ENCODE measurements at regions not wholly inside any gene's neighbourhood (a gene's known extent, or its start where the extent isn't known, plus 50 kb on each side); places are given as distances from the start of the nearest gene placed in this dataset.
A peak's percentile ranks its signal among the peaks of the same experiment; 100 is the strongest.
"Not testable (repeated sequence)": the region's sequence is repeated elsewhere in the genome, so short reads cannot be mapped to it uniquely, and the experiment has no call there.

- H3K27me3 Mint-ChIP-seq (ENCODE audit: low read depth) = no peaks in the 10 kb centered on the region
Observed at GRCh38 chr4:14143892-14144291, 516.4 kb upstream of the BOD1L1 start.

GRCh38 chr4:14149176-14150053, 521.9 kb upstream of the BOD1L1 start:
- Mint-ChIP-seq H3K4me1 (ENCODE audit: low read depth) (no peaks in the 10 kb centered on the region), H3K36me3 (ENCODE audit: low read depth) (no peaks in the 10 kb centered on the region), H3K9me3 (no peaks in the 10 kb centered on the region), H3K27me3 (ENCODE audit: low read depth) (no peaks in the 10 kb centered on the region), H3K27ac (no peak overlapping the region), H3K4me3 (no peak overlapping the region)
- no peak for DNase-seq
- intact Hi-C loops (cut with micrococcal nuclease) = no loop called here
- CTCF ChIA-PET = interaction anchor here (0.7 kb wide), 2 partner anchors 11 to 1249 kb away, joined by 3 to 6 read pairs; no protein-coding TSS in a partner anchor

More at GRCh38 chr4:14143892-14144291, 516.4 kb upstream of the BOD1L1 start:
- no peaks in the 10 kb centered on the region for H3K36me3 Mint-ChIP-seq (ENCODE audit: low read depth)
- H3K9me3 Mint-ChIP-seq = no peaks in the 10 kb centered on the region
- H3K4me1 Mint-ChIP-seq (ENCODE audit: low read depth) = no peaks in the 10 kb centered on the region
- CTCF ChIA-PET = no interaction called here
- DNase-seq = no peak
- H3K27ac Mint-ChIP-seq = no peak overlapping the region
- intact Hi-C loops (cut with micrococcal nuclease) = no loop called here
- no peak overlapping the region for H3K4me3 Mint-ChIP-seq

GRCh38 chr4:14151101-14151500, 523.6 kb upstream of the BOD1L1 start:
- H3K4me3 Mint-ChIP-seq = no peak overlapping the region
- no peak overlapping the region for H3K27ac Mint-ChIP-seq
- DNase-seq = no peak
- no peaks in the 10 kb centered on the region for H3K4me1 Mint-ChIP-seq (ENCODE audit: low read depth)
- H3K36me3 Mint-ChIP-seq (ENCODE audit: low read depth) = no peaks in the 10 kb centered on the region
- H3K9me3 Mint-ChIP-seq = no peaks in the 10 kb centered on the region
- H3K27me3 Mint-ChIP-seq (ENCODE audit: low read depth) = peaks cover 6% of the 10 kb centered on the region
- intact Hi-C loops (cut with micrococcal nuclease) = no loop called here
- CTCF ChIA-PET = no interaction called here

- no peaks in the 10 kb centered on the region for H3K9me3 Mint-ChIP-seq
- intact Hi-C loops (cut with micrococcal nuclease) = no loop called here
- no peak overlapping the region for H3K4me3 Mint-ChIP-seq
- no peak for DNase-seq
- peaks cover 10% of the 10 kb centered on the region for H3K27me3 Mint-ChIP-seq (ENCODE audit: low read depth)
- no peak overlapping the region for H3K27ac Mint-ChIP-seq
- H3K36me3 Mint-ChIP-seq (ENCODE audit: low read depth) = no peaks in the 10 kb centered on the region
- H3K4me1 Mint-ChIP-seq (ENCODE audit: low read depth) = no peaks in the 10 kb centered on the region
- CTCF ChIA-PET = no interaction called here
Observed at GRCh38 chr4:14152834-14153519, 525.5 kb upstream of the BOD1L1 start.

- Mint-ChIP-seq H3K4me3 (no peak overlapping the region), H3K4me1 (ENCODE audit: low read depth) (no peaks in the 10 kb centered on the region), H3K9me3 (no peaks in the 10 kb centered on the region), H3K27me3 (ENCODE audit: low read depth) (peaks cover 10% of the 10 kb centered on the region), H3K27ac (no peak overlapping the region), H3K36me3 (ENCODE audit: low read depth) (no peaks in the 10 kb centered on the region)
- intact Hi-C loops (cut with micrococcal nuclease) = loop anchor here (5.0 kb wide), 1 partner anchor 499 kb away; no protein-coding TSS in a partner anchor
- no peak for DNase-seq
- CTCF ChIA-PET = no interaction called here
Observed at GRCh38 chr4:14155803-14156202, 528.3 kb upstream of the BOD1L1 start.

- no peaks in the 10 kb centered on the region for H3K9me3 Mint-ChIP-seq
- H3K27ac Mint-ChIP-seq = no peak overlapping the region
- peaks cover 10% of the 10 kb centered on the region for H3K27me3 Mint-ChIP-seq (ENCODE audit: low read depth)
- DNase-seq = no peak
- no peaks in the 10 kb centered on the region for H3K4me1 Mint-ChIP-seq (ENCODE audit: low read depth)
- intact Hi-C loops (cut with micrococcal nuclease) = loop anchor here (5.0 kb wide), 1 partner anchor 500 kb away; no protein-coding TSS in a partner anchor
- H3K4me3 Mint-ChIP-seq = no peak overlapping the region
- no peaks in the 10 kb centered on the region for H3K36me3 Mint-ChIP-seq (ENCODE audit: low read depth)
- CTCF ChIA-PET = no interaction called here
Observed at GRCh38 chr4:14157262-14157661, 529.7 kb upstream of the BOD1L1 start.

GRCh38 chr4:14165222-14165920, 537.8 kb upstream of the BOD1L1 start:
- H3K4me1 Mint-ChIP-seq (ENCODE audit: low read depth) = peaks cover 3% of the 10 kb centered on the region
- H3K27me3 Mint-ChIP-seq (ENCODE audit: low read depth) = no peaks in the 10 kb centered on the region
- no peaks in the 10 kb centered on the region for H3K9me3 Mint-ChIP-seq
- intact Hi-C loops (cut with micrococcal nuclease) = no loop called here
- no peaks in the 10 kb centered on the region for H3K36me3 Mint-ChIP-seq (ENCODE audit: low read depth)
- H3K4me3 Mint-ChIP-seq = no peak overlapping the region
- DNase-seq = no peak
- CTCF ChIA-PET = no interaction called here
- no peak overlapping the region for H3K27ac Mint-ChIP-seq

GRCh38 chr4:14167876-14168510, 540.5 kb upstream of the BOD1L1 start:
- no peaks in the 10 kb centered on the region for H3K9me3 Mint-ChIP-seq
- H3K27ac Mint-ChIP-seq = no peak overlapping the region
- H3K27me3 Mint-ChIP-seq (ENCODE audit: low read depth) = no peaks in the 10 kb centered on the region
- CTCF ChIA-PET = interaction anchor here (0.6 to 0.7 kb wide), 2 partner anchors 514 kb away, joined by 3 read pairs; no protein-coding TSS in a partner anchor
- H3K36me3 Mint-ChIP-seq (ENCODE audit: low read depth) = no peaks in the 10 kb centered on the region
- H3K4me1 Mint-ChIP-seq (ENCODE audit: low read depth) = peaks cover 3% of the 10 kb centered on the region
- DNase-seq = no peak
- intact Hi-C loops (cut with micrococcal nuclease) = no loop called here
- no peak overlapping the region for H3K4me3 Mint-ChIP-seq

GRCh38 chr4:14168919-14169318, 541.4 kb upstream of the BOD1L1 start:
- no peak overlapping the region for H3K4me3 Mint-ChIP-seq

GRCh38 chr4:14169460-14169859, 541.9 kb upstream of the BOD1L1 start:
- intact Hi-C loops (cut with micrococcal nuclease) = no loop called here
- H3K9me3 Mint-ChIP-seq = no peaks in the 10 kb centered on the region
- no peak overlapping the region for H3K27ac Mint-ChIP-seq
- no peaks in the 10 kb centered on the region for H3K27me3 Mint-ChIP-seq (ENCODE audit: low read depth)
- DNase-seq = no peak
- no peaks in the 10 kb centered on the region for H3K36me3 Mint-ChIP-seq (ENCODE audit: low read depth)
- no peak overlapping the region for H3K4me3 Mint-ChIP-seq
- peaks cover 3% of the 10 kb centered on the region for H3K4me1 Mint-ChIP-seq (ENCODE audit: low read depth)
- CTCF ChIA-PET = interaction anchor here (0.7 kb wide), 1 partner anchor 33 kb away, joined by 3 read pairs; no protein-coding TSS in a partner anchor

More at GRCh38 chr4:14168919-14169318, 541.4 kb upstream of the BOD1L1 start:
- Mint-ChIP-seq H3K9me3 (no peaks in the 10 kb centered on the region), H3K27ac (no peak overlapping the region), H3K27me3 (ENCODE audit: low read depth) (no peaks in the 10 kb centered on the region), H3K36me3 (ENCODE audit: low read depth) (no peaks in the 10 kb centered on the region), H3K4me1 (ENCODE audit: low read depth) (peaks cover 3% of the 10 kb centered on the region)
- CTCF ChIA-PET = interaction anchor here (0.7 kb wide), 1 partner anchor 32 kb away, joined by 3 read pairs; no protein-coding TSS in a partner anchor
- intact Hi-C loops (cut with micrococcal nuclease) = no loop called here
- DNase-seq = peak; percentile 22

GRCh38 chr4:14169940-14170339, 542.4 kb upstream of the BOD1L1 start:
- DNase-seq; CTCF ChIA-PET; H3K27ac Mint-ChIP-seq; H3K27me3 Mint-ChIP-seq (ENCODE audit: low read depth); H3K4me1 Mint-ChIP-seq (ENCODE audit: low read depth); H3K36me3 Mint-ChIP-seq (ENCODE audit: low read depth); H3K9me3 Mint-ChIP-seq; H3K4me3 Mint-ChIP-seq: not testable (repeated sequence)
- intact Hi-C loops (cut with micrococcal nuclease) = loop anchor here (10.0 kb wide), 2 partner anchors 615 to 1485 kb away; partner anchors contain the start of gene FBXL5

GRCh38 chr4:14176613-14177012, 549.1 kb upstream of the BOD1L1 start:
- intact Hi-C loops (cut with micrococcal nuclease) = loop anchor here (5.0 to 10.0 kb wide), 4 partner anchors 284 to 1478 kb away; partner anchors contain the start of gene FBXL5
- Mint-ChIP-seq H3K27ac (no peak overlapping the region), H3K9me3 (no peaks in the 10 kb centered on the region), H3K4me1 (ENCODE audit: low read depth) (peaks cover 20% of the 10 kb centered on the region), H3K36me3 (ENCODE audit: low read depth) (no peaks in the 10 kb centered on the region), H3K4me3 (no peak overlapping the region), H3K27me3 (ENCODE audit: low read depth) (no peaks in the 10 kb centered on the region)
- CTCF ChIA-PET = no interaction called here
- DNase-seq = no peak
